ENCODE measurements at regions not wholly inside any gene's neighbourhood (a gene's known extent, or its start where the extent isn't known, plus 50 kb on each side); places are given as distances from the start of the nearest gene placed in this dataset.

- TF ChIP-seq L3MBTL2 (conservative IDR thresholded peaks at IDR 0.05): no peak
- no peak for TF ChIP-seq ZNF384 (IDR thresholded peaks at IDR 0.05)
- TF ChIP-seq BHLHE40 (IDR thresholded peaks at IDR 0.05; ENCODE audit: borderline replicate concordance): no peak
- TF ChIP-seq PKNOX1 (IDR thresholded peaks at IDR 0.05): no peak
- no peak for TF ChIP-seq FOXA1 (IDR thresholded peaks at IDR 0.05)
- TF ChIP-seq NFRKB (IDR thresholded peaks at IDR 0.05): no peak
- TF ChIP-seq LEF1 (IDR thresholded peaks at IDR 0.05; ENCODE audit: borderline replicate concordance): no peak
- TF ChIP-seq ARNT (IDR thresholded peaks at IDR 0.05): no peak
- no peak for TF ChIP-seq TARDBP (IDR thresholded peaks at IDR 0.05)
- no peak for TF ChIP-seq ELF4 (IDR thresholded peaks at IDR 0.05)
- no peak for TF ChIP-seq FOXK2 (IDR thresholded peaks at IDR 0.05)
- ChIA-PET CTCF (no interaction called here), POLR2A (no interaction called here)
- no peak for DNase-seq (ENCODE audit: extremely low spot score)
Measured at GRCh38 chr3:197444793-197445379, 110.9 kb downstream of the BDH1 start.

GRCh38 chr3:197443506-197443905 lies 112.3 kb downstream of the BDH1 start:
- ChIA-PET CTCF (no interaction called here), POLR2A (no interaction called here)
- TF ChIP-seq TARDBP (IDR thresholded peaks at IDR 0.05): no peak
- no peak for TF ChIP-seq SP1 (IDR thresholded peaks at IDR 0.05)
- TF ChIP-seq ZNF384 (IDR thresholded peaks at IDR 0.05): no peak
- TF ChIP-seq LEF1 (IDR thresholded peaks at IDR 0.05; ENCODE audit: borderline replicate concordance): no peak
- TF ChIP-seq CTBP1 (IDR thresholded peaks at IDR 0.05; ENCODE audit: borderline replicate concordance): no peak
- no peak for TF ChIP-seq SUZ12 (IDR thresholded peaks at IDR 0.05)
- TF ChIP-seq HDGF (IDR thresholded peaks at IDR 0.05; ENCODE audit: borderline replicate concordance): no peak
- TF ChIP-seq BHLHE40 (IDR thresholded peaks at IDR 0.05; ENCODE audit: borderline replicate concordance): no peak
- no peak for TF ChIP-seq FOXM1 (IDR thresholded peaks at IDR 0.05; ENCODE audit: borderline replicate concordance)
- TF ChIP-seq ARNT (IDR thresholded peaks at IDR 0.05): no peak
- no peak for TF ChIP-seq FOXK2 (IDR thresholded peaks at IDR 0.05)
- TF ChIP-seq PKNOX1 (IDR thresholded peaks at IDR 0.05): no peak
- TF ChIP-seq FOXA1 (IDR thresholded peaks at IDR 0.05): no peak
- TF ChIP-seq L3MBTL2 (conservative IDR thresholded peaks at IDR 0.05): no peak
- no peak for TF ChIP-seq NFRKB (IDR thresholded peaks at IDR 0.05)
- TF ChIP-seq ELF4 (IDR thresholded peaks at IDR 0.05): no peak
- DNase-seq (ENCODE audit: extremely low spot score): no peak

- CTCF ChIA-PET: no interaction called here
- TF ChIP-seq ARNT (IDR thresholded peaks at IDR 0.05) (no peak), TARDBP (IDR thresholded peaks at IDR 0.05) (no peak), SUZ12 (IDR thresholded peaks at IDR 0.05) (no peak), SP1 (IDR thresholded peaks at IDR 0.05) (no peak), L3MBTL2 (conservative IDR thresholded peaks at IDR 0.05) (no peak), ELF4 (IDR thresholded peaks at IDR 0.05) (no peak), FOXA1 (IDR thresholded peaks at IDR 0.05) (no peak), BHLHE40 (IDR thresholded peaks at IDR 0.05; ENCODE audit: borderline replicate concordance) (no peak), CTBP1 (IDR thresholded peaks at IDR 0.05; ENCODE audit: borderline replicate concordance) (no peak), NFRKB (IDR thresholded peaks at IDR 0.05) (no peak), FOXM1 (IDR thresholded peaks at IDR 0.05; ENCODE audit: borderline replicate concordance) (no peak), ZNF384 (IDR thresholded peaks at IDR 0.05) (no peak), FOXK2 (IDR thresholded peaks at IDR 0.05) (no peak), LEF1 (IDR thresholded peaks at IDR 0.05; ENCODE audit: borderline replicate concordance) (no peak), HDGF (IDR thresholded peaks at IDR 0.05; ENCODE audit: borderline replicate concordance) (no peak), PKNOX1 (IDR thresholded peaks at IDR 0.05) (no peak)
- no peak for DNase-seq (ENCODE audit: extremely low spot score)
- POLR2A ChIA-PET: no interaction called here
Measured at GRCh38 chr3:197440717-197441303, 115.0 kb downstream of the BDH1 start.

GRCh38 chr3:197438906-197439305 lies 116.9 kb downstream of the BDH1 start:
- POLR2A ChIA-PET: no interaction called here
- no peak for DNase-seq (ENCODE audit: extremely low spot score)
- CTCF ChIA-PET: no interaction called here
- TF ChIP-seq CTBP1 (IDR thresholded peaks at IDR 0.05; ENCODE audit: borderline replicate concordance): no peak
- no peak for TF ChIP-seq ZNF384 (IDR thresholded peaks at IDR 0.05)
- no peak for TF ChIP-seq SUZ12 (IDR thresholded peaks at IDR 0.05)
- TF ChIP-seq FOXK2 (IDR thresholded peaks at IDR 0.05): no peak

GRCh38 chr3:197435426-197435825 lies 120.3 kb downstream of the BDH1 start:
- POLR2A ChIA-PET: no interaction called here
- CTCF ChIA-PET: no interaction called here
- TF ChIP-seq FOXM1 (IDR thresholded peaks at IDR 0.05; ENCODE audit: borderline replicate concordance) (no peak), ELF4 (IDR thresholded peaks at IDR 0.05) (no peak), LEF1 (IDR thresholded peaks at IDR 0.05; ENCODE audit: borderline replicate concordance) (no peak), L3MBTL2 (conservative IDR thresholded peaks at IDR 0.05) (no peak), FOXK2 (IDR thresholded peaks at IDR 0.05) (no peak), ARNT (IDR thresholded peaks at IDR 0.05) (no peak), SP1 (IDR thresholded peaks at IDR 0.05) (no peak), HDGF (IDR thresholded peaks at IDR 0.05; ENCODE audit: borderline replicate concordance) (no peak), PKNOX1 (IDR thresholded peaks at IDR 0.05) (no peak), TARDBP (IDR thresholded peaks at IDR 0.05) (no peak)

More at GRCh38 chr3:197435426-197435825, 120.3 kb downstream of the BDH1 start:
- DNase-seq (ENCODE audit: extremely low spot score): no peak

All from HEK293T (cell line).